SW 1271 (cell line): ENCODE measurements at regions not wholly inside any gene's neighbourhood (a gene's known extent, or its start where the extent isn't known, plus 50 kb on each side); places are given as distances from the start of the nearest gene placed in this dataset.
"Not testable (repeated sequence)": the region's sequence is repeated elsewhere in the genome, so short reads cannot be mapped to it uniquely, and the experiment has no call there.

Source experiments
- DNase-seq, 2 experiments: peaks; one replicate each; lab custom pipeline; 2025; lab: John Stamatoyannopoulos, UW

DNA sequence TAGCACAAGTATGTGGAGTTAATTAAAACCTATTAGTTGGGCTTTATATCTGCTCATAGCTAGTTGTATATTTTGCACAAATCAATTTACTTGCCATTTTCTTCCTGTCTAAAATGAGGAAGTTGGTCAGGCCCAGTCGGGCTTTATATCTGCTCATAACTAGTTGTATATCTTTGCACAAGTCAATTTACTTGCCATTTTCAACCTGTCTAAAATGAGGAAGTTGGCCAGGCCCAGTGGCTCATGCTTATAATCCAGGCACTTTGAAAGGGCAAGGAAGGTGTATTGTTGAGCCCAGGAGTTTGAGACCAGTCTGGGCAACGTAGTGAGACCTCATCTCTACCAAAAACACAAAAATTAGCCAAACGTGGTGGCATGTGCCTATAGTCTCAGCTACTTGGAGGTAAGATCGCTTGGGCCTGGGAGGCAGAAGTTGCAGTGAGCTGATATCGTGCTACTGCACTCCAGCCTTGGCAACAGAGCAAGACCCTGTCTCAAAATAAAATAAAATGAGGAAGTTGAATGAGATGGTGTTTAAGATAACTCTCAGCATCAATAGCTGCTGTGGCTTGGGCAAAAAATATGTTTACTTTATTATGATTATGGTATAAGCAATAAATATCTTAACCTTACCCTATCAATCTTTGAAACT lies 1558.6 kb upstream of the RAG2 start:
- DNase-seq, result no peak

DNA sequence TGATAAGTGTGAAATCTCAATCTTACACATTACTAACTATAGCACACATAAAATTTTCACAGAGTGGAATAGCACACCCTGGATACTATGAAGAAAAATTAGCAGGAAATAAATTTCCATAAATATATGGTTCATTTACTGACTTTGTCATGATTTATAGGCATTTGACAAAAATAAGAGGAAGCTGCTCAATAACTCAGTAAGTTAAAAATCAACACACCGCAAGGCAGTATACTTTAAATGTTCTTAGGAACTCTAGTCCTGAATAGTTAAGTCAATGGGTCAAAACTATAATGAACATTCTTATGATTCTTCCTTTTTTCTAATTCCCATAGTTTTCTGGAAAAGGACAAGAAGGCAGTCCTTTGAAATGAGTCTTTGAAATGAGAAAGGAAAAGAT lies 1557.8 kb upstream of the RAG2 start:
- no peak for DNase-seq

DNA sequence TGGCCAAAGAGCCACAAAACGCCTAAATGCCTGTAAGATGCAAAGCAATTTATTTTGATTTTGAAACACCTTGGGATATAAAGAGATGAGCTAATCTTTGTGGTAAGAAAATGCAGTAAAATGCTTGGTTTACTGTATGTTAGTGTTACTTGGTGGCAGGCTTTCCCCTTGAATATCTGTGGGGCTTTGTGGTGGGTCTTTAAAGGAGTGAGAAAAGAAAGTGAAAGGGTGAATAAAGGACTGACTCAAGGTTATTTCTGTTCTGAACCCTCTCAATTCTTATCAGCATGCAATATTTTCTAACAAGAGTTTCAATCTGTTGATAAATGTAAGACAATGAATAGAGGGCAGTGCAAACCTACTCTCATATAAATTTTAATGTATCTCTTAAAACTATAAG lies 1555.9 kb upstream of the RAG2 start:
- DNase-seq, result no peak

DNA sequence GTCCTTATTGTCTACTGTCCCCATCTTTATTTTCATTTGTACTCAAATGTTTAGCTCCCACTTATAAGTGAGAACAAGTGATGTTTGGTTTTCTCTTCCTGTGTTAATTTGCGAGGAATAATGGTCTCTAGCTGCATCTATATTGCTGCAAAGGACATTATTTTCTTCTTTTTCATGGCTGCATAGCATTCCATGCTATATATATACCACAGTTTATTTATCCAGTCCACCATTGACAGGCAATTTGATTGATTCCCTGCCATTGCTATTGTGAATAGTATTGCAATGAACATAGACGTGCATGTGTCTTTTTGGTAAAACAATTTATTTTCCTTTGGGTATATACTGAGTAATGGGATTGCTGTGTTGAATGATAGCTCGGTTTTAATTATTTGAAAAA lies 1545.8 kb upstream of the RAG2 start:
- DNase-seq, result no peak

DNA sequence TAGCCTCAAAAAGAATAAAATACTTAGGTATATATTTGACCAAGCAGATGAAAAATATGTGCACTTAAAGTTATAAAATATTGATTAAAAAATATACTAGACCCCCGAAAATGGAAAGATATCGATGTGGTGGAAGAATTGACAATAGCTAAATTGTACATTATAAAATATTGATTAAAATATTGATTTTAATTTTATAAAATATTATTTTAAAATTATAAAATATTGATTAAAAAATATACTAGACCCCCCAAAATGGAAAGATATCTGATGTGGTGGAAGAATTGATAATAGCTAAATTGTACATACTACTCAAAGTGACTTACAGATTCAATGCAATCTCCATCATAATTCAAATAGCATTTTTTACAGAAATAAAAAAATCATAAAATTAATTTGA lies 1540.9 kb upstream of the RAG2 start:
- no peak for DNase-seq

DNA sequence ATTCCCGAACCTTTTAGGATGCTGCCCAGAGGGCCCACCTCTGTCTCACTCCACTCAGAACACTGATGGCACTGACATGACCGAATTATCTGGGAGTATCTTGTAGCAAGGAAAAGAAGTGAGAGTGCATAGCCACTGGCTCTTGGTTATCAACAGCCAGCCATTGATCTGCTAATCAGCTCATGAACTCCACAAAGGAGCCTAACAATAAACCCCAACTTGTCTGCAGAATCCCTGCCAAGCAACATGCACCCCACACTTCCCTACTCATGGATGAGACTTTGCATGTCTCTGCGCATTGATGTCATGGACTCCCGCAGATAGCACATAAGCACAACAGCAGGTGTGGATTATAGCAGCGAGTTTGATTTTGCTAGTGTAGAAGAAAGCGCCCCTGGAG lies 1538.9 kb upstream of the RAG2 start:
- no peak for DNase-seq

DNA sequence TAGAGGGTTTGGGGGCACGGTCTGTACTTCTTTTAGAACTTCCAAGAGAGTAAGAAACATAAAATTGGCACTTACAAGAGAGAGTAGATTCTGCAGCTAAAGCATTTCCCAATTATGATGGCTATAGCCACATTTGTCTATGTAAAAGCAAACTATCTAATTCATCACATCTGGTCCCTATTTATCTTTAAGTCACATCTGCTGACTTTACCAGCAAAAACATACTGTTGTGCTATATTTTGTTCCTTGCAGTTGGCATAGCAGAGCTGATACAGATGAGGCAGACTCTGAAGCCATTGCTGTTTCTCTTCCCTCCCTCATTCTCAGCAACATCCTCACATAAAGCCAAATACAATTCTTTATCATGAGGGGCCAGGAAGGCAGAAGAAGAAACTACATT lies 1533.5 kb upstream of the RAG2 start:
- no peak for DNase-seq

DNA sequence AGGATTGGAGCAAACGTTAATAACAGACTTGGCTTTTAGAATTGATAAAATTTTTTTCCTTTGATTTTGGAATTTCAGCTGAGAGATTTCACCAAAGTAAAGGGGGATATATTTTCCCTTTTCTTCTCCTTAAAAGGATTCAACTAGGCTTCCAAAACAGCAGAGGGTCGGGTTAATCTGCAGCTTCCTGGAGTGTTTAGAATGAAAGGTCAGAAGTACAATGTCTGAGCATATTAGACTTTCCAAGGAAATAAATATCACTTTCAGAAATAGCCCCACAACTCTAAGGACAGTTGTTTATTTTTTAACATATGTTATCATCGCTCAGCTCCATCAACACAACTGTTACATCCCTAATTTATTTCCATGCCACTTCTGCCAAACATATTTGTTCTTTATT lies 1532.9 kb upstream of the RAG2 start:
- no peak for DNase-seq

DNA sequence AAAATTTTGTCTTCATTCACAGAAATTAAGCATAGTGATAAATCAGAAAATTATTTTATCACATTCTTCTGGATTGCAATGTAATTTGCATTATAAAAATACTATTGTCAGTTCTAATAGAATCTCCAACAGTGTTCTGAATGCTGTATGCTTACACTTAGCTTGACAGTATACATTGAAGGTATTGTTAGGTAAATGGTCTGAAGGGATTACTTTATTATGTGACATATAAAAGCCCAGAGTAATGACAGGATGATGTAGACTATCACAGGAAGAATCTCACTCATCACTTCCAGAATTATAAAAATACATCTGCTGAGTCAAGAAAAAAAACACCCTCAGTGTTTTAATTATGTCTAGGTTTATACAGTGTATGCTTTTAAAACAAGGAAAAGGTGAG lies 1532.5 kb upstream of the RAG2 start:
- no peak for DNase-seq

DNA sequence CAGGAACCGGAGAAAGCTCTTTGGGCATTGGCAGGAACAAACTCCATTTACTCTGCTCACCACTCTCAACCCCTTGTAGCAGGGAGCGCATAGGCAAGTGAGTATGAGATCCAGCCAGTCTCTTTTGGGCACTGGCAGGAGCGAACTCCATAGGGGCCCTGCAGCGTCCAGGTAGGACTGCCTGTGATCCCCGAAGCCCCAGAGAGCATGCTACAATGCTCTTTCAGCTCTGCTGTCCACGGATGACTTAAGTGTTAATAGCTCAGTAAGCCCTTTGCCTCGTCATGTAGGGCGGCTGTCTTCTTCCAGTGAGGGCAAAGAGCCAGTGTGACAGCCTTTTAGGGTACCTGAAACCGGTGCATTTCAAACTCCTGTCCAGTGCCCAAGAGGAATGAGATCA lies 1525.6 kb upstream of the RAG2 start:
- no peak for DNase-seq

DNA sequence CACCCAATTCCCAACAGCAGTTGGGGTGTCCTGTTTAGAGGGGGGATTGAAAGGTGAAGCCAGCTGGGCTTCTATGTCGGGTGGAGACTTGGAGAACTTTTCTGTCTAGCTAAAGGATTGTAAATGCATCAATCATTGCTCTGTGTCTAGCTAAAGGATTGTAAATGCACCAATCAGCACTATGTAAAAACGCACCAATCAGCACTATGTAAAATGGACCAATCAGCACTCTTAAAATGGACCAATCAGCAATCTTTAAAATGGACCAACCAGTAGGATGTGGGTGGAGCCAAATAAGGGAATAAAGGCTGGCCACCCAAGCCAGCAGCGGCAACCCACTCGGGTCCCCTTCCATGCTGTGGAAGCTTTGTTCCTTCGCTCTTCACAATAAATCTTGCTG lies 1518.6 kb upstream of the RAG2 start:
- DNase-seq, result not testable (repeated sequence)

DNA sequence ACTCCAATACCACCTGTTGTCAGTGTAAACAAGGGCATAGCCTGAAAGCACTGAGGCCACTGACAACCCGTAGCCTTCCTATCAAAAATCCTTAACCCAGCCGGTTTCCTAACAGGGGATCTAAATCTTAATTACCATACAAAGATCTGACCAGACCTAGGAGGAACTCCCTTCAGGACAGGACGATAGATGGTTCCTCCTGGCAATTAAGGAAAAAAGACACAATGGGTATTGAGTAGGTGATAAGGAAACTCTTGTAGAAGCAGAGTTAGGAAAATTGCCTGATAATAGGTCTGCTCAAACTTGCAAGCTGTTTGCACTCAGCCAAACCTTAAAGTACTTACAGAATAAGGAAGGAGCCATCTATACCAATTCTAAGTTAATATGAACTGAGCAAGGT lies 1517.3 kb upstream of the RAG2 start:
- DNase-seq, result not testable (repeated sequence)

DNA sequence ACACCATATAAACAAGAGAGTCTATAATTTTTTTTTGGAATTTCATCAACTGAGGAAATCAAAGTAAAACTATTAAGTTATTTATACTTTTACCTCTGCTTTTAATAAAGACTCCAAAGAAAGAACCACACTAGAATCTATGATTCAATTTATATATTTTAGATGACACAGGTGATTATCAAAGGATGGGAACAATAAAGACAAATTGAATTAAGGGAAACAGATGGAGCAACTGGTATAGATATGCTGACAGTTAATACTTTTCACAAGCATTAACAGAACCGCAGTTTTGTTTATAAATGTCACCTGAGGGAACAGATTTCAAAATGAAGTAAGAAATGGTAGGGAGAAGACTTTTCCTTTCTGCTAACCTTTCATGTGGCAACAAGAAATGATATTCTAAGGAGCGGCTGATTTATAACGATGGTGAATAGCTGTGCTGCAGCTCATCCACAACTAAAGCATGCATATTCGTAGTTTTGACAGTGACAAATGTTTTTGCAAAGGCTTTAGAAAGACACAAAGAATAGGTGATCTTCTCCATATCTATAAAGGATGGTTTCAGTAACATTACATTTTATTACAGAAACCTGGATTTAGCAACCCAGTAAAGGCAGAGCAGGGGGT lies 1502.9 kb upstream of the RAG2 start:
- no peak for DNase-seq

DNA sequence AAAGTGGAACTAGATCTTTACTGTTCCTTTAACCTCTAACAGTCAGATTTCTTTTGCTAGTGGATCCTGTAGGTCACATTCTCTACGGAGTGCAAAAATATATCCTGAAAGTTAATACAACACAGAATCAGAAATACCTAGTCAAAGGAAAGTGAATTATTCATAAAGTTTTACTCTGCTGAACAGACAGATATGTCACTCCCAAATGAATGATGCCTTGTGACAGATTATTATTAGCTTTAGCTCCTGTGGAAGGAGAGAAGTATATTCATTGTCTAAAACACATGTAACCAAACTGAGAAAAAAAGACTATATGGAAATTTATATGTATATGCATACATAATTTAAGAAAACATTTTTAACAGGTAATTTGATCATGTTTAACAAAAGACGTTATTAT lies 1497.2 kb upstream of the RAG2 start:
- no peak for DNase-seq

DNA sequence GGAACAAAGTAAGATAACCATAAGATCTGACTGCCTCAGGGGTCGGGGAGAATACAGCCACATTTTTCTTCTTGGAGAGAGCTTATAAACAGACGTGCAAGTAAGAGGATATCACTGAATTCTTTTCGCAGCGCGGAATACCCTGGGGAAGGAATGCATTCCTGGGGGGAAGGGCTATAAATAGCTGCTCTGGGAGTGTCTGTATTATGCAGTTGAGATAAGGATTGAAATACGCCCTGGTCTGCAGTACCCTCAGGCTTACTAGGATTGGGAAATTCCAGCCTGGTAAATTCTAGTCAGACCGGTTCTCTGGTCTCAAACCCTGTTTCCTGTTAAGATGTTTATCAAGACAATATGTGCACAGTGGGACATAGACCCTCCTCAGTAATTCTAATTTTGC lies 1491.7 kb upstream of the RAG2 start:
- no peak for DNase-seq

DNA sequence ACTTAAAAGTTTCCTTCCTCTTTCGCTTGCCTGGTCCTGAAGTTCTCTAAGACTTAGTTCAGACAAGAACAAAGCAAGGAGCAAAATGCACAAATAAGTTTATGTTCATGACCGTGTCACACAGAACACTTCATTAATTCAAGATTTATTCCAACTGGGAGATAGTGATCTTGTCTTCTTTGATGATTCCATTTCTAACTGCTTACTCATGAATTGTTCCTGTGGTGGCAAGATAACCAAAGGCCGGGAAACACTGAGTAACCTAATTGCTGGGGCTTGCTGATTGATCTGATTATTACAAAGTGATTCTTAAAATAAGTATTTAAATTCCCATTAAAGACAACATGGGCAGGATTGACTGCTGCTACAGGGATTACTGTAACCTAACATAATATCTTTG lies 1462.9 kb upstream of the RAG2 start:
- no peak for DNase-seq

DNA sequence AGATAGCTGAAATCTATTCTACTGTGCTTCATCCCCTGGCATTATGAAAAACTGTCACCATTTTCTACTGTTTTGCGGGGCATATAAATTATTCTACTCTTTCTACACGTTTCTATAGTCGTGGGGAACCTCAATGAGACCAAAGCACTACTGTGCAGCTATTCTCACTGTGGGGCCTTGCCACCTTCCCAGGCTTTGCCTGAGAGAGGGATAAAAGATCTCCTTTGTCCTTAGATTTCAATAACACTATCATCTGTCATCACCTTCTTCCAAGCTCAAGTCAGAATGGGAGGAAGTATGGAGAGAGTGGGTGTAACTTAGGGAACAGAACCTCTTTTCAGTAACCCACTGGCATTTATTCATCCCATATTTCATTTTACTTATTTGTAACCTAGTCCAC lies 1462.1 kb upstream of the RAG2 start:
- DNase-seq, result no peak

DNA sequence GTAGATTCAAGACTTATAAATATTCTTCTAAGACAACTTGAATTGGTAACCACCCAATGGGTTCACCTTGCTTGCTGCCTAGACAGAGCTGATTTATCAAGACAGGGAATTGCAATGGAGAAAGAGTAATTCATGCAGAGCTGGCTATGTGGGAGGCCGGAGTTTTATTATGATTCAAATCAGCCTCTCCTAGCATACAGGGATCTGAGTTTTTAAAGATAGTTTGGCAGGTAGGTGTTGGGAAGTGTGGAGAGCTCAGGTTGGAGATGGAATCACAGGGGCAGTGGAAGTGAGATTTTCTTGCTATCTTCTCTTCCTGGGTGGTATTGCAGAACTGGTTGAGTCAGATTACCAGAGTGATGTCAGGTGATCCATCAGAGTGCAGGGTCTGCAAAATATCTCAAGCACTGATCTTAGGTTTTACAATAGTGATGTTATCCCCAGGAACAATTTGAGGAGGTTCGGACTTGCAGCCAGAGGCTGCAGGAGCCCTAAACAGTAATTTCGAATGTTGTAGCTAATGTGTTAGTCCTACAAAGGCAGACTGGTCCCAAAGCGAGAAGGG lies 1448.6 kb upstream of the RAG2 start:
- DNase-seq, result no peak

DNA sequence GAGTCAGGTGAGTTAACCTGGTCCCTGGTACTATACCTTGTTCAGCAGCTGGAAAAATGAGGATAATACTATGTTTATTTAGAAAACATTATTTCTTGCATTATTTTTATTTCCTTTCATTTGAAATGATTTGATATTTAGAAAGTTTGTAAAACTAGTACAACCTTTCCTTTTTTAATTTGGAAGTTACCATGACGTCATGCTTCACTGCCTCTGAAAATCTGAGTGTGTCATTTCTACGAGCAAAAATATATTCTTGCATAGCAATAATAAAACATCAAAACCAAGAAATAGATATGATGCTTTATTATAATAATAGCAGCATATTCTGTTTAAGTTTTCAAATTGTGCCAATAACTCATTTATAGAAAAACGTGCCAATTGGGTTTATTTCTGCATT lies 1445.0 kb upstream of the RAG2 start:
- DNase-seq, result no peak

DNA sequence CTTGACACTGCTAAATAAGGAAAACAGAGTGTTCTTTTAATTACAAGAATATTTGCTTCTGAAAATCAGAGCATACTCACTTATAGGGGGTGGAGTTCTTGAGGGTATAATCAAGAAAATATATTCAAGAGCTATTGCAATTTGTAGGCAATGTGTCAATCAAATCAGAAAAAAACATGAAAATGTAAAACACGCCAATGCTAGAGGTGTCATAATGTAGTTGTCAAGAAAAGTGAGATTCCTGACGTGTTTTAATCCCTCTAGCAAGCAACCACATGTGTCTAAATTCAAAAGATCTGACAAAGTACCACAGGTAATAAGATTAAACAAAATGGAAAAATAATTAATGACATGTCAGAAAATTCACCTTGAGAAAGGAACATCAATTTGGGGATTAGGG lies 1440.7 kb upstream of the RAG2 start:
- no peak for DNase-seq

DNA sequence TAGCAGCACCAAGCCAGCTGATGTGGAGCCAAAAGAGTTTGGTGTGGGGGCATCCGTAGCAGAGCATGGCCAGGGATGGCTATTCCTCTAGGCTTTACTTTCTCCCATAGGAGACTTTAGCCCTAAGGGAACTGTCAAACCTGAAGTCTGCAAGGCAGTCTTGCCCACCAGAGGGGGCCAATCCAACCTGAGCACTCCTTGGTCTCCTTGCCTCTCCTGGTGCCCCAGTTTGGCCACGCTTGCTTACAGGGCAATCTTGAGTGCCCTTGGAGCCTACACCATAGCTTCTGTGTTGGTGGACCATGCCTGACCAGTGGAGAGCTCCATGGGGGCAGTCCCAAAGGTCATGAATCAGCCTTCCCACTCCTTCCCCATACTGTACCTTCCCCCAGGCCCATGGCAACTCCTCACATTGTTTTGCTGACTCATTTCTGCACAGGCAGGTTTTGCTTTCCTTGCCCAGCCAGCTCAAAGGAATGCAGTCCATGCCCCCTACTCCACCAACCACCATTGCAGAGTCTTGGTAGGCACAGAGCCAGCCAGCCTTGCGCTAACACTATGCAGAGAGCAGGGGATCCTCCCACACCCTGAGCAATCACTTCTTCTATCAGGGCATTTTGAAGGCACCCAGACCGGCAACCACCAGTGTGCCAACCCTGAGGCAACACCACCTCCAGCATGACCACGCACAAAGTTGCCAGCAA lies 1421.2 kb upstream of the RAG2 start:
- DNase-seq, result no peak

DNA sequence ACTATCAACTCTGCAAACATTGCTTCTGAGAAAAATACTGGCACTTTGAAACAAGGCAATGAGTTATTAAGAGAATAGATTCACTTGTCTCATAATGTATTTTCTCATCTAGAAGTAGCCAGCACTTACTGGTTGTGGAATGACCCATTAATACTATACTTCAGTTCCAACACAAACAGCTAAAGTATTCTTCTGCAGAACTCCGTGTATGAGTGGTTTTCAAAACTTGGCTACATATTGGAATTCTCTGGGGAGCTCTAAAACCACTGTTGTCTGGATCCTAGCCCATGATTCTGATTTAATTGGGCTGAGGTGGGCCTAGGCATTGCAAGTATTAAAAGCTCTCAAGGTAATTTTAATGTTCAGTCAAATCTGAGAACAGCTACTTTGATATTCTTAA lies 1416.4 kb upstream of the RAG2 start:
- no peak for DNase-seq

DNA sequence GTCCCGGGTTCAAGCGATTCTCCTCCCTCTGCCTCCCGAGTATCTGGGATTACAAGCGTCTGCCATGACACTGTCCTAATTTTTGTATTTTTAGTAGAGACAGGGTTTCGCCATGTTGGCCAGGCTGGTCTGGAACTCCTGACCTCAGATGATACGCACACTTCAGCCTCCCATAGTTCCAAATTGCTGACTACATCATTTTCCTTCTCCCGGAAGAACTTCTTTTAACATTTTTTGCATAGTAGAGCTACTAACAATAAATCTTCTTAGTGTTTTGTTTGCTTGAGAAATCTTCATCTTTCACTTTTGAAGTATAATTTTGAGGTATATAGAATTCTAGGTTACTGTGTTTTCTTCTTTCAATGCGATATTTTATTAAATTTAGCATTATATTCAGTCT lies 1415.1 kb upstream of the RAG2 start:
- DNase-seq, result no peak
